GM18517 (cell line): ENCODE measurements at regions not wholly inside any gene's neighbourhood (a gene's known extent, or its start where the extent isn't known, plus 50 kb on each side); places are given as distances from the start of the nearest gene placed in this dataset.
"Not testable (repeated sequence)": the region's sequence is repeated elsewhere in the genome, so short reads cannot be mapped to it uniquely, and the experiment has no call there.

Experiments used
- ATAC-seq: cut with Tn5 transposase; IDR thresholded peaks from one replicate; pipeline ENCODE4 v1.9.1; 2021; ENCODE audit warnings: mild to moderate bottlenecking, moderate library complexity; ENCODE audit not compliant: unreplicated experiment

GRCh38 chr2:57402755-57403154 is 643.9 kb upstream of the VRK2 start:
- ATAC-seq = no peak

DNA sequence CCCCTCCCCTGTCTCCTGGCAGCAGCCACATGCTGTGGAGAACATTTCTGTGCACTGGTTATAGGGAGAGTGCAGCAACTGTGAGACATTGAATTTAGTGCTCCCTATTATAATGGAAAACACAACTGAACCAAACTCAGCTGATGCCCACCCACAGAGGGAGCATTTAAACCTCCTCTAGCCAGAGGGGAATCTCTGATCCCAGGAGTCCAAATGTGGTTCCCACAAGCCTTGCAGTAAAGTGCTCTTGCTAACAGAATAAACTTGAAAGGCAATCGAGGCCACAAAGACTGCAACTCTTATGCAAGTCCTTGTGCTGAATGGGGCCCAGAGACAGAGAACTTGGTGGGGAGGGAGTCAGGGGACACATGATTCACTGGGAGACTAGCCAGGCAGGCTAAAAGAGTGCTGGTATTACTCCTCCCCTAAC is 638.8 kb upstream of the VRK2 start:
- no peak for ATAC-seq

GRCh38 chr2:57408587-57408986 is 638.0 kb upstream of the VRK2 start:
- no peak for ATAC-seq

DNA sequence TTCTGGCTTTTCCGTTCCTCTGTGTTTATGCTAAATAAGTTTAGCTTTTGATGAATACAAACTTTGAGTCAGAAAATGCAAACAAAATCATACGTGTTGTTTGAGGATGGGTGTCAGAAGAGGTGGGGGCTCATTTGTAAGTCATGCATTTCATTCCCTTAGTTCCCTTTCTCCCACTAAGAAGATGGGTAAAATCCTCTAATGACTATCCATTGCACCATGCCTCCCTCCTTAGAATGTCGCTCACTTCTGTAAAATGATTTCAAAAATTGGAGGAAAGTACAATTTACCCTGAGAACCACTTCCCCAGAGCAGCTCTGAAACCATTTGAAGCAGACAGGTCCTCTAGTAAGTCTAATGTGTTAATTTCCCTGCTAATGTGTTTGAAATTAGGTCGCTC is 629.6 kb upstream of the VRK2 start:
- ATAC-seq = no peak

GRCh38 chr2:57418859-57419346 is 627.7 kb upstream of the VRK2 start:
- not testable (repeated sequence) for ATAC-seq

DNA sequence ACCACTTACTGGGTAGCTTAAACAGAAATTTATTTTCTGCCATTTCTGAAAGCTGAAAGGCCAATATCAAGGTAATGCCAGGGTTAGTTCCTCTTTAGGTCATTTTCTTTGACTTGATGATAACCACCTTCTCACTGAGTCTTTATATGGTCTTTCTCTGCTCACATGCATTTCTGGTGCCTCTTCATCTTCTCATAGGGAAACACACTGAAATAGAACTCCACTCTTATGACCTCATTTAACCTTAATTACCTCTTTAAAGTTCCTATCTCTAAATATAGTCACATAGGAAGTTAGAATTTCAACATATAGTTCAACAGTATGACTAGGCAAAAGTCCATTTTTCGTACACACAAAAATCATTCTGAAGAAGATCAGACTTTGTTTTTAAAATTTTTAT is 616.8 kb upstream of the VRK2 start:
- no peak for ATAC-seq

- no peak for ATAC-seq
These were observed 614.1 kb upstream of the VRK2 start for GRCh38 chr2:57432528-57432927.

DNA sequence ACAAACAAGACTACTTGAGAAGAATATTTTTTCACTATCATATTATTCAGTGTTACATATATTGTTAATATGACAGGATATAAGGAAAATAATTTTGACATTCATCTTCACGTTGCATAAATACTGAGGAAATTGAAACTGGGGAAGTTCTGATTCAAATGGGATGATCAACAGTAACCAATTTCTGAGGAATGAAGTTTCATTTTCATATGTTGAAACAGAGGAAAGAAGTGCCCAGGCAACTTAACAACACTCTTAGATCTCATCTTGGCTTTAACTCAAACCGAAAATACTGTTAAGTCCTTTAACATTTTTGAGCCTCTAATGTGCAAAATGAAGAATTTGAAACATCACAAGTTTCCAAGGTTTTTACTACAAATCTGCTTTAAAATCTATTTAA is 612.2 kb upstream of the VRK2 start:
- no peak for ATAC-seq

- ATAC-seq = no peak
These were observed 611.6 kb upstream of the VRK2 start for GRCh38 chr2:57434972-57435371.

DNA sequence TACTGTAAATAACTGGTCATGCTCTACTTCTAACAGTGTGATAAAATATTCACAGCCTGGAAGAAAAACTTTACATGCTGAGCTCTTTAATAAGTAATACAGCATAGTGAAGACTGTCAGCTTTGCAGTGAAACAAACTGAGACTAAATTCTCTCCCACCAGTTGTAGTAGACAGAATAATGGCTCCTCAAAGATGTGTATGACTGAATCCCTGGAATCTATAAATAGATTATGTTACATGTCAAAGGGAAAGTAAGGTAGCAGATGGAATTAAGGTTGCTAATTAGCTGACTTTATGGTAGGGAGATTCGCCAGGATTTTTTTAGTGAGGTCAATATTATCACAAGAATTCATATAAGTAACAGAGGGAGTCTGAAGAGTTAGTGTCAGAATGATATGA is 609.5 kb upstream of the VRK2 start:
- ATAC-seq = no peak

DNA sequence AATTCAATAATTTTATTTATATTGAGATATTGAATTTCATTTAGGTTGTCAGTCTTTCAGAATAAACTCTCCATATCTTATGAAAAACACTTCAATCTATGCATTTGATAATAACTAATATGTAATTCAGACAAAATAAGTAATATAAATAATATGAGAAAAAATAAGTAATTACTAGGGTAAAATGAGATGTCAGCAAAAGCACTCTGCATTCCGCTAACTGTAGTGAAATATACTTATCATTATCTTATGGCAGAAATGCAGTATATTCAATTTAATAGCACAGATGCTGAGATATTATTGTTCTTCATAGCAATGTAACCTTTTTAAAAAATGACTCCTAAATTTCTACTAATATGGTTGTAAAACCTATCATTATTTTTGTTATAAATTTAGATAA is 606.2 kb upstream of the VRK2 start:
- no peak for ATAC-seq

DNA sequence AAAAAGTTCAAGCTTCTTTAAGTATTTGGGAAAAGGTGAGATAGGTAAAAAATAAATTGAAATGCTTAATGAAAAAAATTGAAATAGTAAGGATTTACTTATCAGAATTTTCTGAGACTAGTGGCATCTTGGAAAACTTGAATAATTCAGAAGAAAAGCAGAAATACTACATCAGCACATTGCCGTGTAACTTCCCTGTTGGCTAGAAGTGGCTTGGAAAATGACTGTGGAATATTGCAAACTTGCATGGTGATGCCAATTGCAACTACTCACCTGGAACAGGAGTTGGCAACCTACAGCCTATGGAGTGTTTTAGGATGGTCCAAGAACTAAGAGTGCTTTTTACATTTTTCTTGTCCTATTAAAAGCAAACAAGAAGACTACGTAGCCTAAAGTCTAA is 603.5 kb upstream of the VRK2 start:
- no peak for ATAC-seq

GRCh38 chr2:57443973-57444521 is 602.6 kb upstream of the VRK2 start:
- no peak for ATAC-seq

- no peak for ATAC-seq
These were observed 601.7 kb upstream of the VRK2 start for GRCh38 chr2:57444752-57445430.

GRCh38 chr2:57448816-57449215 is 597.8 kb upstream of the VRK2 start:
- ATAC-seq = no peak

- ATAC-seq = peak; percentile 86
These were observed 596.4 kb upstream of the VRK2 start for GRCh38 chr2:57450170-57450569.

- no peak for ATAC-seq
These were observed 594.0 kb upstream of the VRK2 start for GRCh38 chr2:57452634-57453033.

DNA sequence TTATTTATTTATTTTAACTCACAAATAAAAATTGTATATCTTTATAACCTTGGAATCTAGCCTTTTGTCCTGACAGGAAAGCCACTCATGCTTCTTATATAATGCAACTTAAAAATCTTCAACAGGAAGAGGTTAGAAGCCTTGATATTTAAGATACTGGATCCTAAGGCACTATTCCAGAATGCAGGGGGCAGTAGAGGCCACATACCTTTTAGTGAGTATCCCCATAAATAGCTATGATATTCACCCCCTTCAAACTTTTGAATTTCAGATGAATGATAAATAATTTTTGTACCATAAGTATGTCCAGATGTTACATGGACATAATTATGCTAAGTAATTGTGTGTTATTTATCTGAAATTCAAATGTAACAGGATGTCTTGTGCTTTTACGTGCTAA is 592.7 kb upstream of the VRK2 start:
- no peak for ATAC-seq

DNA sequence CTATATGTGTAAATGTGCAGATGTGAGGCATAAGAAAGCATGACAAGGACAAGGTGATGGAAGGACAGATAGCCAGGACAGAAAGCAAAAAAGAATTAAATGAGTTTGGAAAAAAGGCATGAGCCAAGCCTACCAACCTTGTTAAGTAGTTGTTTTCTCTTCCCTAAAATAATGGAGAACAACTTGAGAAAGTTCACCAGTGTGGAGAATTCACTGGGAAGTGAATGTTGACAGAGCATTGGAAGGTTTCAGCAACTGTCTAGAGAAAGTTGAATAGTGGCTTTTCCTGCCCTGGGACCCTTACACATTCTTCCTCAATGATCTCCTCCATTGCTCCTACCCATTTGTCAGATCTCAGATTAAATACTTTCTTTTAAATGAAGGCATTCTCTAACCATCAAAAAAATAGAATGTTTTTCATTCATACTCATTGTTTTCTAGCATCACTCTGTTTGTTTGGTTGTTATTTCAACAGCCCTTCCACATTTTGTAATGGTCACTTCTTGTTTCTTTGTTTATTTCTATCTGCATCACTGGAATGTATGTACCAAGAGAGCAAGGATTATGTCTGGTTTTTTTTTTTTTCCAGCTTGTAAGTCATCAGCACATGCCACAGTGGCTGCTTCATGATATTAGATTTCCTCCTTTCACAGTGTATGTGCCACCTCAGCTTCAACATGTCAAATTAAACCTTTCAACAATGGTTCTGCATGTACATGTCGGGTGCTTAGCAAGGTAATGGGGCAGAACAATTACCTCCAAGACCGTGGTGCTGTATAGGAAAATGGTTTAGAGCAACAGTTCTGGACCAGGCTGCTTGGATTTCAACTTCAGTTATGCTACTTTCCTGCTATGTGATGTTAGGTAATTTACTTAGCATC is 586.0 kb upstream of the VRK2 start:
- ATAC-seq = no peak

DNA sequence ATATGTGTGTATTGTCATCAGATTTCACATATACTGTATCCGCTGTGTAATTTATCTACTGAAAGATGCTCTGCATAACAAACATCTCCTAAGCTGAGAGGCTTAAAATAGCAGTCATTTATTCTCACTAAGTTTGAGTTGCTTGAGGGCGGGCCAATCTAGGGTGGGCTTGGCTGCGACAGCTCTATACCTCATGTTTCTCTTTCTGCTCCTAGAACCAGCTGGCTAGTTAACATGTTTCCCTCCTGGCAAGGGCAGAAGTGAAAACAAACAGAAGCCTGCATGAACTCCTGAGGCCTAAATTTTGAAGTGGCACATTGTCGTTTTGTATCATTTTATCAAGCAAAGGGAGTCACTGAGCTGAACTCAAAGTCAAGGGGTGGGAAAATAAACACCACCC is 585.0 kb upstream of the VRK2 start:
- no peak for ATAC-seq

DNA sequence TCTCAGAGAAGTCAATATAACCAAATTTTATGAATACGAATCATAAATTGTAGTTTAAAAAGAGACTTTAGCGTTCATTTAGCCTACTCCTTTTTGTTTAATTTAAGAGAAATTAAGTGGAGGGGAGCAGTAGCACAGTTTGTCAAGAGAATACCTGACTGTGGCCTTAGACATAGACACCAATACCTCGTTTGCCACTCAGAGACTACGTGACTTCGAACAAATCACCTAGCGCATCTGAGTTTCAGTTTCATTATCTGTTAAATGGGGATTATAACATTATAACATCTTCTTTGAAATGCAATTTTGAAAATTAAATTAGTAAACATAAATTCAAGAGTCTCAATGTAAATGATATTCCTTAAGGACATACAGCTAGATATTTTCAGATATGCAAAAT is 581.5 kb upstream of the VRK2 start:
- ATAC-seq = no peak

DNA sequence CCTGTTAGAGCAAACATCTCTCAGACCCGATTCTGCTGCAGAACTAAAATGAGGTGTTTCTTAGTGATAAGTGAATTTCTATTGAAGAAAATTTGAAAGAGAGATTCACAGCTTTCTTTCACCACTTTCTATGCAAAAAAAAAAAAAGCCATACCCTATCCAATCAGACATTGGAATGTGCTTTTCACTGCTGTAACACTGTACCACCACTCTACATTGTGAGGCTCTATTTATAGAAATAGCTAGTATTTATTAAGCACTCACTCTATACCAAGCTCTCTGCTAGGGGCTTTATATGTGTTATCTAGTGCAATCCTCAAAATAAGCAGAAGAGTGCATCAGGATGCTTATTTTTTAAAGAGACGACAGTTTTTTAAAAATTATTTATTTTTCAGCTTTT is 580.6 kb upstream of the VRK2 start:
- no peak for ATAC-seq
